Neuronal stem cell (in vitro differentiated cells): ENCODE measurements at regions not wholly inside any gene's neighbourhood (a gene's known extent, or its start where the extent isn't known, plus 50 kb on each side); places are given as distances from the start of the nearest gene placed in this dataset.
A peak's percentile ranks its signal among the peaks of the same experiment; 100 is the strongest.

Experiments used
- DNase-seq: peaks from one replicate; pipeline ENCODE4 v3.0.0-alpha.2; 2013; ENCODE audit warnings: low spot score
- H2AFZ ChIP-seq: one replicate; pipeline ENCODE4 v1.6.1; 2013; ENCODE audit warnings: mild to moderate bottlenecking, low read length, inconsistent platforms
- H2AK5ac ChIP-seq: 2 replicates; pipeline ENCODE4 v1.6.1; 2013; ENCODE audit warnings: low read depth, mild to moderate bottlenecking, inconsistent platforms, low read length, moderate library complexity, mixed read lengths
- H2BK120ac ChIP-seq: 2 replicates; pipeline ENCODE4 v1.6.1; 2013; ENCODE audit warnings: low read depth, mild to moderate bottlenecking, inconsistent platforms, low read length, moderate library complexity, mixed read lengths
- H2BK12ac ChIP-seq: one replicate; pipeline ENCODE4 v1.6.1; 2013; ENCODE audit warnings: low read length, inconsistent platforms
- H2BK15ac ChIP-seq: 2 replicates; pipeline ENCODE4 v1.6.1; 2013; ENCODE audit warnings: mild to moderate bottlenecking, low read length, inconsistent platforms, mixed read lengths
- H2BK5ac ChIP-seq: one replicate; pipeline ENCODE4 v1.6.1; 2013; ENCODE audit warnings: inconsistent platforms, mild to moderate bottlenecking, low read length, moderate library complexity
- H3K14ac ChIP-seq: one replicate; pipeline ENCODE4 v1.6.1; 2013; ENCODE audit warnings: low read length, inconsistent platforms
- H3K18ac ChIP-seq: 2 replicates; pipeline ENCODE4 v1.6.1; 2013; ENCODE audit warnings: low read length, inconsistent platforms
- H3K23ac ChIP-seq: 2 replicates; pipeline ENCODE4 v1.6.1; 2013; ENCODE audit warnings: low read depth, mild to moderate bottlenecking, mixed read lengths, low read length, inconsistent platforms; ENCODE audit not compliant: poor library complexity
- H3K27ac ChIP-seq: replicated peaks from 3 replicates; pipeline ENCODE4 v1.5.1; 2013; ENCODE audit warnings: low read length, inconsistent platforms
- H3K27me3 ChIP-seq, 3 experiments: 2 replicates each; pipeline ENCODE4 v1.6.1; 2013; ENCODE audit warnings: low read length in 3 of 3, mild to moderate bottlenecking in 2 of 3, inconsistent platforms in 1 of 3, low read depth in 1 of 3, mixed read lengths in 1 of 3, moderate library complexity in 1 of 3; ENCODE audit not compliant: control insufficient read depth in 3 of 3, insufficient read depth in 3 of 3
- H3K36me3 ChIP-seq, 2 donors: replicated peaks in 1 of 2; 2 replicates each; pipeline ENCODE4 v1.6.1; 2013; ENCODE audit warnings: low read length in 2 of 2; ENCODE audit not compliant: control insufficient read depth in 2 of 2, insufficient read depth in 2 of 2
- H3K4ac ChIP-seq: 2 replicates; pipeline ENCODE4 v1.6.1; 2013; ENCODE audit warnings: inconsistent platforms, mild to moderate bottlenecking, low read length, moderate library complexity
- H3K4me1 ChIP-seq, 2 donors: 1 replicate in 1 of 2; 2 replicates in 1 of 2; pipeline ENCODE4 v1.6.1; 2013; ENCODE audit warnings: low read length in 2 of 2, low read depth in 1 of 2; ENCODE audit not compliant: control insufficient read depth in 2 of 2, insufficient read depth in 1 of 2
- H3K4me2 ChIP-seq: one replicate; pipeline ENCODE4 v1.6.1; 2013; ENCODE audit warnings: mild to moderate bottlenecking, low read length, inconsistent platforms; ENCODE audit not compliant: insufficient read depth, poor library complexity, severe bottlenecking
- H3K4me3 ChIP-seq, 2 donors: 2 replicates each; pipeline ENCODE4 v1.5.1; 2013; ENCODE audit warnings: low read length in 2 of 2, mild to moderate bottlenecking in 2 of 2, inconsistent platforms in 1 of 2, moderate library complexity in 1 of 2
- H3K79me1 ChIP-seq: one replicate; pipeline ENCODE4 v1.6.1; 2013; ENCODE audit warnings: low read depth, mild to moderate bottlenecking, inconsistent platforms, low read length, moderate library complexity
- H3K9ac ChIP-seq: one replicate; pipeline ENCODE4 v1.6.1; 2013; ENCODE audit warnings: mild to moderate bottlenecking, low read depth, low read length, inconsistent platforms; ENCODE audit not compliant: poor library complexity
- H3K9me3 ChIP-seq, 2 donors: replicated peaks in 1 of 2; 2 replicates each; pipeline versions ENCODE3 to v1.6.1; 2013; ENCODE audit warnings: low read length in 2 of 2, mild to moderate bottlenecking in 2 of 2, inconsistent platforms in 1 of 2, low read depth in 1 of 2, mixed read lengths in 1 of 2, moderate library complexity in 1 of 2; ENCODE audit not compliant: control insufficient read depth in 2 of 2, insufficient read depth in 1 of 2
- H4K8ac ChIP-seq: one replicate; pipeline ENCODE4 v1.6.1; 2013; ENCODE audit warnings: low read depth, mild to moderate bottlenecking, inconsistent platforms, low read length, moderate library complexity
- H4K91ac ChIP-seq: one replicate; pipeline ENCODE4 v1.6.1; 2013; ENCODE audit warnings: low read length, low read depth, mild to moderate bottlenecking, inconsistent platforms; ENCODE audit not compliant: poor library complexity
- whole genome bisulfite sequencing, 2 donors: extraction: QIAGEN DNeasy Blood & Tissue Kit; methylation state at CpG; one replicate each; pipeline ENCODE4 v1.1.7; 2013; ENCODE audit warnings: missing lambda C conversion rate in 2 of 2, mixed read lengths in 1 of 2; ENCODE audit not compliant: insufficient read length in 2 of 2, insufficient replicate concordance in 1 of 2; ENCODE audit errors: extremely low coverage in 2 of 2; 5-methylcytosine and 5-hydroxymethylcytosine counted together

DNA sequence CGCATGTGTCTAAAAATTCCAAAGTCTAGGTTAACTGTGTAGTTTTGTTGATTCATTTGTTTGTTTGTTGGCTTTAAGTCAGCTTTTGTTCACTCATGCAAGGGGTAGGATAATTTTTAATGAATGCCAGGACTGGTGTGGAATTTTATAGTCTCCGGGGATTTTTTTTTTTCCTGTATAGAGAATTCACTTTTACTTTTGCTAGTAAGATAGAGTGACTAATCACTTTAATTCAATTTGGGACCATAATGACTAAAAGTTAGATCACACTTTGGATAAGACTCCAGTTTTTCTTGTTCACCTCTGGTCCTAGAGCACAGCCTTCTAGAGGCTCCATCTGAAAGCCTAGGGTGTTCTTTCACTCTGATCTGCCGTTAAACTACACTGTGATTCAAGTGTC lies 1690.0 kb downstream of the PCDH9 start:
- H2BK5ac ChIP-seq: no peak overlapping the region
- no peak overlapping the region for H3K4me3 ChIP-seq
- no peak for DNase-seq
- H3K79me1 ChIP-seq: no peaks in the 10 kb centered on the region
- H3K27me3 ChIP-seq: no peaks in the 10 kb centered on the region
- WGBS, 2 donors: no CpG with 5 or more reads among the region's 3 CpGs
- no peak overlapping the region for H3K4ac ChIP-seq
- no peak overlapping the region for H3K9ac ChIP-seq
- no peak overlapping the region for H3K27ac ChIP-seq
- no peak overlapping the region for H2BK15ac ChIP-seq
- no peak overlapping the region for H3K18ac ChIP-seq
- H2BK120ac ChIP-seq: no peak overlapping the region
- H3K36me3 ChIP-seq: no peaks in the 10 kb centered on the region
- no peak overlapping the region for H4K8ac ChIP-seq
- no peak overlapping the region for H2BK12ac ChIP-seq
- no peak overlapping the region for H2AK5ac ChIP-seq
- no peaks in the 10 kb centered on the region for H3K9me3 ChIP-seq
- H3K23ac ChIP-seq: no peak overlapping the region
- no peaks in the 10 kb centered on the region for H3K4me1 ChIP-seq
- H4K91ac ChIP-seq: no peak overlapping the region
- H3K4me2 ChIP-seq: no peak overlapping the region
- no peak overlapping the region for H2AFZ ChIP-seq
- H3K14ac ChIP-seq: no peak overlapping the region

DNA sequence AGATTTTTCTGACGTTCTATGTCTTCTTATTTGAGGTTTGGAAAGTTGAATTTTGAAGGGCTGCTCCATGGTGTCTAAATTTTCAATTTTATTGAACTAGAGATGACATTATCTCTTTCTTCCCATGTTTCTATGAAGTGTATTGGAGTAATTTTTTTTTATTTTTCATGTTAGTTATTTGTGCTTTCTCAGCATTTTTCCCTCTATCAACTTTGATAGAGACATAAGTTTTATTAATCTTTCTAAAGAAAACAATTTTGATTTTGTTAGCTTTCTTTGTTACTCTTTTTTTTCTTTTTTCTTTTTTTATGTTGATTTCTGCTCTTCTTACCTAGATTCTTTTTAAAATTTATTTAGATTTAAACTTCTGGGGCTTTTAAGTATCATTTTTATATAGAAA lies 1694.8 kb downstream of the PCDH9 start:
- H3K36me3 ChIP-seq: no peaks in the 10 kb centered on the region
- H3K79me1 ChIP-seq: no peaks in the 10 kb centered on the region
- H2BK5ac ChIP-seq: no peak overlapping the region
- no peaks in the 10 kb centered on the region for H3K27me3 ChIP-seq
- no peak overlapping the region for H2BK15ac ChIP-seq
- H3K4ac ChIP-seq: no peak overlapping the region
- H3K9me3 ChIP-seq: no peaks in the 10 kb centered on the region
- H2AK5ac ChIP-seq: no peak overlapping the region
- WGBS, 2 donors: 100% methylated on average over 1 of the region's 1 CpG; no CpG with 5 or more reads in 1 of the 2 donors
- H3K4me1 ChIP-seq: no peaks in the 10 kb centered on the region
- no peak overlapping the region for H2AFZ ChIP-seq
- H3K4me3 ChIP-seq: no peak overlapping the region
- no peak overlapping the region for H2BK12ac ChIP-seq
- H3K14ac ChIP-seq: no peak overlapping the region
- no peak for DNase-seq
- H4K91ac ChIP-seq: no peak overlapping the region
- no peak overlapping the region for H3K9ac ChIP-seq
- H2BK120ac ChIP-seq: no peak overlapping the region
- H3K23ac ChIP-seq: no peak overlapping the region
- no peak overlapping the region for H4K8ac ChIP-seq
- H3K27ac ChIP-seq: no peak overlapping the region
- no peak overlapping the region for H3K18ac ChIP-seq
- no peak overlapping the region for H3K4me2 ChIP-seq

- Histone ChIP-seq H3K4ac (no peak overlapping the region), H3K4me1 (no peaks in the 10 kb centered on the region), H3K27me3 (no peaks in the 10 kb centered on the region), H4K91ac (no peak overlapping the region), H2BK15ac (no peak overlapping the region), H2BK12ac (no peak overlapping the region), H3K9me3 (no peaks in the 10 kb centered on the region), H2AFZ (peak overlapping the region; percentile 20), H3K14ac (no peak overlapping the region), H3K9ac (no peak overlapping the region), H3K36me3 (no peaks in the 10 kb centered on the region), H3K23ac (no peak overlapping the region), H3K4me3 (no peak overlapping the region), H3K4me2 (no peak overlapping the region), H3K79me1 (no peaks in the 10 kb centered on the region), H2BK5ac (no peak overlapping the region), H3K27ac (no peak overlapping the region), H2BK120ac (no peak overlapping the region), H4K8ac (no peak overlapping the region), H2AK5ac (no peak overlapping the region), H3K18ac (no peak overlapping the region)
- no peak for DNase-seq
- WGBS, 2 donors: no CpG with 5 or more reads among the region's 4 CpGs
Observed at GRCh38 chr13:65532231-65532630, 1697.9 kb downstream of the PCDH9 start.

GRCh38 chr13:65530688-65531087 lies 1699.4 kb downstream of the PCDH9 start:
- Histone ChIP-seq H2BK15ac (no peak overlapping the region), H3K4ac (no peak overlapping the region), H3K4me3 (no peak overlapping the region), H4K91ac (no peak overlapping the region), H3K14ac (no peak overlapping the region), H3K27ac (no peak overlapping the region), H3K4me2 (no peak overlapping the region), H3K79me1 (no peaks in the 10 kb centered on the region), H4K8ac (no peak overlapping the region), H3K23ac (no peak overlapping the region), H3K9me3 (no peaks in the 10 kb centered on the region), H2BK12ac (no peak overlapping the region), H3K36me3 (no peaks in the 10 kb centered on the region), H2BK5ac (no peak overlapping the region), H2AK5ac (no peak overlapping the region), H3K18ac (no peak overlapping the region), H3K4me1 (no peaks in the 10 kb centered on the region), H2BK120ac (no peak overlapping the region), H3K27me3 (no peaks in the 10 kb centered on the region), H2AFZ (no peak overlapping the region), H3K9ac (no peak overlapping the region)
- no peak for DNase-seq
- WGBS, 2 donors: no CpG with 5 or more reads among the region's 2 CpGs
